ENCODE measurements at regions not wholly inside any gene's neighbourhood (a gene's known extent, or its start where the extent isn't known, plus 50 kb on each side); places are given as distances from the start of the nearest gene placed in this dataset.
"Not testable (repeated sequence)": the region's sequence is repeated elsewhere in the genome, so short reads cannot be mapped to it uniquely, and the experiment has no call there.

DNA sequence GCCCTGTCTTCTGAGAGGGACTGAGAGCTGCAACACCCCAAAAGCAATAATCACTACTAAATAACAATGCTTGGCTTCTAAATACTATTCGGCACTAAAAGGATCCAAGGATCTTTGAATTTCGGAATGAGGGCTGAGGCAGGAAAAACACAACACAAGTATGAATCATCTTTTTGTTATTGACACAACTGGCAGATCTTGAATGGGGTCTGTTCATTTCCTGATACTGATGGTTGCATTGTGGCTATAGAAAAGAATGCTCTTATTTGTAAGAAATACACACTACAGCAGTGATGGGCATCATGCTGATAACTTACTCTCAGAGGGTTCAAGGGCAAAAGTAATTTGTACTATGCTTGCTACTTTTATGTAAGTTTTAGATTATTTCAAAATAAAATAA is 149.2 kb upstream of the PLD5 start:
- no peak overlapping the region for H3K27ac Mint-ChIP-seq (ENCODE audit: low read depth, unreplicated experiment)
- CTCF ChIA-PET: interaction anchor here (0.9 kb wide), 1 partner anchor 10 kb away, joined by 4 read pairs; no protein-coding TSS in a partner anchor
- H3K9me3 Mint-ChIP-seq (ENCODE audit: unreplicated experiment): no peaks in the 10 kb centered on the region
- POLR2A ChIA-PET: interaction anchor here (1.7 kb wide), 1 partner anchor 11 kb away, joined by 4 read pairs; no protein-coding TSS in a partner anchor
- H3K4me1 Mint-ChIP-seq (ENCODE audit: insufficient read depth, unreplicated experiment): no peaks in the 10 kb centered on the region
- BruUV-seq (replicated peaks): no TSS peak
- H3K4me3 Mint-ChIP-seq (ENCODE audit: unreplicated experiment): no peak overlapping the region
- intact Hi-C loops (cut with micrococcal nuclease): loop anchor here (5.0 kb wide), 1 partner anchor 49 kb away; no protein-coding TSS in a partner anchor
- no peaks in the 10 kb centered on the region for H3K27me3 Mint-ChIP-seq (ENCODE audit: insufficient read depth, unreplicated experiment)
- DNase-seq (ENCODE audit: unreplicated experiment): no peak
- no peaks in the 10 kb centered on the region for H3K36me3 Mint-ChIP-seq (ENCODE audit: insufficient read depth, unreplicated experiment)
- TF ChIP-seq, protein P1, sequence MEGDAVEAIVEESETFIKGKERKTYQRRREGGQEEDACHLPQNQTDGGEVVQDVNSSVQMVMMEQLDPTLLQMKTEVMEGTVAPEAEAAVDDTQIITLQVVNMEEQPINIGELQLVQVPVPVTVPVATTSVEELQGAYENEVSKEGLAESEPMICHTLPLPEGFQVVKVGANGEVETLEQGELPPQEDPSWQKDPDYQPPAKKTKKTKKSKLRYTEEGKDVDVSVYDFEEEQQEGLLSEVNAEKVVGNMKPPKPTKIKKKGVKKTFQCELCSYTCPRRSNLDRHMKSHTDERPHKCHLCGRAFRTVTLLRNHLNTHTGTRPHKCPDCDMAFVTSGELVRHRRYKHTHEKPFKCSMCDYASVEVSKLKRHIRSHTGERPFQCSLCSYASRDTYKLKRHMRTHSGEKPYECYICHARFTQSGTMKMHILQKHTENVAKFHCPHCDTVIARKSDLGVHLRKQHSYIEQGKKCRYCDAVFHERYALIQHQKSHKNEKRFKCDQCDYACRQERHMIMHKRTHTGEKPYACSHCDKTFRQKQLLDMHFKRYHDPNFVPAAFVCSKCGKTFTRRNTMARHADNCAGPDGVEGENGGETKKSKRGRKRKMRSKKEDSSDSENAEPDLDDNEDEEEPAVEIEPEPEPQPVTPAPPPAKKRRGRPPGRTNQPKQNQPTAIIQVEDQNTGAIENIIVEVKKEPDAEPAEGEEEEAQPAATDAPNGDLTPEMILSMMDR (IDR thresholded peaks at IDR 0.05; ENCODE audit: unreplicated experiment): no peak

DNA sequence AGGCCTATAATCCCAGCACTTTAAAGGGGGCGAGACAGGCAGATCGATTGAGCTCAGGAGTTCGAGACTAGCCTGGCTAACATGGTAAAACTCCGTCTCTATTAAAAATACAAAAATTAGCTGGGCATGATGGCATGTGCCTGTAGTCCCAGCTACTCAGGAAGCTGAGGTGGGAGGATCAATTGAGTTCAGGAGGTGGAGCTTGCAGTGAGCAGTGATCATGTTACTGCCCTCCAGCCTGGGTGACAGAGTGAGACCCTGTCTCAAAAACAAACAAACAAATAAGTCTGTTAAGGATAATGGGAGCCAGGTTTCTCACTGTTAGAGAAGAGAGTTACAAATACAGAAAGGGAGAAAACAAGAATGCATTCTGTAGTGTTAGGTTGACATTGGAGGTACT is 148.7 kb upstream of the PLD5 start:
- H3K9me3 Mint-ChIP-seq (ENCODE audit: unreplicated experiment); H3K4me1 Mint-ChIP-seq (ENCODE audit: insufficient read depth, unreplicated experiment); H3K27ac Mint-ChIP-seq (ENCODE audit: low read depth, unreplicated experiment); H3K27me3 Mint-ChIP-seq (ENCODE audit: insufficient read depth, unreplicated experiment); H3K36me3 Mint-ChIP-seq (ENCODE audit: insufficient read depth, unreplicated experiment); DNase-seq (ENCODE audit: unreplicated experiment); H3K4me3 Mint-ChIP-seq (ENCODE audit: unreplicated experiment); BruUV-seq (replicated peaks): not testable (repeated sequence)
- ChIA-PET CTCF (interaction anchor here (0.5 kb wide), 1 partner anchor 39 kb away, joined by 3 read pairs; no protein-coding TSS in a partner anchor), POLR2A (interaction anchor here (1.7 kb wide), 1 partner anchor 12 kb away, joined by 4 read pairs; no protein-coding TSS in a partner anchor)
- intact Hi-C loops (cut with micrococcal nuclease): loop anchor here (5.0 kb wide), 1 partner anchor 49 kb away; no protein-coding TSS in a partner anchor

DNA sequence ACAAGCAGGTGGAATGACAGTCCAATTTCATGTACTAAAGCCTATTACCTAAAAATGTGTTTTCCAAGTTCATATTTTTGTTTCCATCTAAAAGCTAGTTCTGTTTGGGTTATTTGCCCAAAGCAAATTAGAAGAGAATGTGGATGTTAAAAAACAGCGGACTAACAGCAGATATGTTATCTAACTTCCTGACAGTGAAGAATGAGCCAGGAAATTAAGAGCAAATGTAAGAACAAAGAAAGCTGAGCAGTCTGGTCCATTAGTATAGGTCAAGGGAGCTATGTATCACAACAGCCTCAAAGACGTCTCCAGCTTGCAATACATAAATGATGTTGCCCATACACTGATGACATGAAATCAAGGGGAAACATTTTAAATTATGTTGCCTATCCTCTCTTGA is 145.5 kb upstream of the PLD5 start:
- ChIA-PET POLR2A (interaction anchor here (0.6 kb wide), 1 partner anchor 140 kb away, joined by 3 read pairs; no protein-coding TSS in a partner anchor), CTCF (interaction anchor here (0.6 to 1.3 kb wide), 7 partner anchors 18 to 58 kb away, joined by 3 to 8 read pairs (median 4); no protein-coding TSS in a partner anchor)
- H3K9me3 Mint-ChIP-seq (ENCODE audit: unreplicated experiment): no peaks in the 10 kb centered on the region
- intact Hi-C loops (cut with micrococcal nuclease): loop anchor here (5.0 kb wide), 1 partner anchor 52 kb away; no protein-coding TSS in a partner anchor
- no peaks in the 10 kb centered on the region for H3K36me3 Mint-ChIP-seq (ENCODE audit: insufficient read depth, unreplicated experiment)
- no peaks in the 10 kb centered on the region for H3K4me1 Mint-ChIP-seq (ENCODE audit: insufficient read depth, unreplicated experiment)
- BruUV-seq (replicated peaks): no TSS peak
- H3K4me3 Mint-ChIP-seq (ENCODE audit: unreplicated experiment): no peak overlapping the region
- no peak overlapping the region for H3K27ac Mint-ChIP-seq (ENCODE audit: low read depth, unreplicated experiment)
- TF ChIP-seq, protein P1 (IDR thresholded peaks at IDR 0.05; ENCODE audit: unreplicated experiment): no peak
- H3K27me3 Mint-ChIP-seq (ENCODE audit: insufficient read depth, unreplicated experiment): no peaks in the 10 kb centered on the region
- no peak for DNase-seq (ENCODE audit: unreplicated experiment)

DNA sequence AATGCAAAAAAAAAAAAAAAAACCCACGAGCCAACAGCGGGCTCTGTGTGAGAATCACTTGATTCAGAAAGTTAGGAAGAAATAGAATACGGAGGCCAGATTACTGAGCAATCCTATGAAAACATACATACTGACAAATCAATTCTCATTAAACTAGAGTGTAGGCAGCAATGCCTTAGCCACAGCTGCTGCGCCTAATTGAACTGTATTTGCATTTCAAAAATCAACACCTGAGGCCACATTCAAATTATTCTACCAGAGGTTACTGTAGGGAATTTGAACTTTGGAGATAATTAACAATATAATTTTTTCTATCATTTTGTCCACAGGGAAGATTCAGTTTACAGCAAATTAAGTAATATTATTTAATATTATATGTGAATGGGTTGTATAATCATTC is 138.4 kb upstream of the PLD5 start:
- BruUV-seq (replicated peaks): no TSS peak
- H3K9me3 Mint-ChIP-seq (ENCODE audit: unreplicated experiment): no peaks in the 10 kb centered on the region
- H3K27ac Mint-ChIP-seq (ENCODE audit: low read depth, unreplicated experiment): no peak overlapping the region
- H3K27me3 Mint-ChIP-seq (ENCODE audit: insufficient read depth, unreplicated experiment): peaks cover 11% of the 10 kb centered on the region
- ChIA-PET CTCF (interaction anchor here (0.7 to 0.8 kb wide), 3 partner anchors 12 to 1516 kb away, joined by 3 to 5 read pairs (median 3); no protein-coding TSS in a partner anchor), POLR2A (no interaction called here)
- TF ChIP-seq, protein P1 (IDR thresholded peaks at IDR 0.05; ENCODE audit: unreplicated experiment): no peak
- DNase-seq (ENCODE audit: unreplicated experiment): no peak
- H3K36me3 Mint-ChIP-seq (ENCODE audit: insufficient read depth, unreplicated experiment): no peaks in the 10 kb centered on the region
- H3K4me3 Mint-ChIP-seq (ENCODE audit: unreplicated experiment): no peak overlapping the region
- intact Hi-C loops (cut with micrococcal nuclease): no loop called here
- no peaks in the 10 kb centered on the region for H3K4me1 Mint-ChIP-seq (ENCODE audit: insufficient read depth, unreplicated experiment)

DNA sequence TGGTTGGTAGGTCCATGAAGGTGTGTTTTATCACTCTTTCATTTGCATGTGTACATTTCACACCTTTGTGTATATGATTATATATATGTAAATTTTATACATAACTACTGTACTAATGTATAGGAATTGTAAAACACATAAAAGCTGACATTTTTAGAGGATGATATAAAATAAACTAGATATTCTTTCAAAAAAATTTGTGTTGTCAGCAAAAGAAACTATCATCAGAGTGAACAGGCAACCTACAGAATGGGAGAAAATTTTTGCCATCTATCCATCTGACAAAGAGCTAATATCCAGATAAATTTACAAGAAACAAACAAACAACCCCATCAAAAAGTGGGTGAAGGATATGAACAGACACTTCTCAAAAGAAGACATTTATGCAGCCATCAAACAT is 129.3 kb upstream of the PLD5 start:
- H3K4me3 Mint-ChIP-seq (ENCODE audit: unreplicated experiment); DNase-seq (ENCODE audit: unreplicated experiment); H3K27ac Mint-ChIP-seq (ENCODE audit: low read depth, unreplicated experiment); H3K9me3 Mint-ChIP-seq (ENCODE audit: unreplicated experiment); H3K36me3 Mint-ChIP-seq (ENCODE audit: insufficient read depth, unreplicated experiment); H3K4me1 Mint-ChIP-seq (ENCODE audit: insufficient read depth, unreplicated experiment); BruUV-seq (replicated peaks); H3K27me3 Mint-ChIP-seq (ENCODE audit: insufficient read depth, unreplicated experiment); intact Hi-C loops (cut with micrococcal nuclease): not testable (repeated sequence)
- ChIA-PET CTCF (interaction anchor here (0.6 to 0.7 kb wide), 3 partner anchors 49 to 470 kb away, joined by 3 to 6 read pairs (median 3); no protein-coding TSS in a partner anchor), POLR2A (interaction anchor here (1.1 kb wide), 1 partner anchor 11 kb away, joined by 4 read pairs; no protein-coding TSS in a partner anchor)

Data from MCF 10A (cell line).